Panc1 (cell line): ENCODE measurements at regions not wholly inside any gene's neighbourhood (a gene's known extent, or its start where the extent isn't known, plus 50 kb on each side); places are given as distances from the start of the nearest gene placed in this dataset.

Experiments used
- ATAC-seq: fragments of 200-7000 bp; cut with Tn5 transposase; 2 replicates; pipeline ENCODE4 v1.9.1; 2020; ENCODE audit warnings: mild to moderate bottlenecking, moderate library complexity
- BruUV-seq: library from RNA; stranded (reverse); fragments of 400-500 nt; replicated peaks from 2 replicates; lab custom pipeline; 2021; lab: Mats Ljungman, UMichigan
- CTCF ChIA-PET: fragments of 300-600 bp; sonication (Branson Sonifier 250); formaldehyde crosslinking; loops from one replicate; lab custom pipeline; 2022; ENCODE audit warnings: antibody characterized with exemption; lab: Charles Lee
- POLR2A ChIA-PET: fragments of 300-600 bp; sonication (Branson Sonifier 250); formaldehyde crosslinking; loops from one replicate; lab custom pipeline; 2022; ENCODE audit warnings: antibody characterized with exemption; lab: Charles Lee
- DNase-seq: peaks from one replicate; pipeline ENCODE4 v3.0.0-alpha.2; 2010; ENCODE audit warnings: low read depth, low spot score
- H3K27ac ChIP-seq: 2 replicates; pipeline ENCODE4 v1.5.1; 2011; ENCODE audit warnings: mild to moderate bottlenecking, low read length, inconsistent platforms
- H3K27me3 ChIP-seq: fragments of 200-500 bp; sonication (Bioruptor generic); 2 replicates; pipeline ENCODE4 v1.6.0; 2014; ENCODE audit warnings: low read length, inconsistent platforms; ENCODE audit not compliant: control insufficient read depth, insufficient read depth
- H3K36me3 ChIP-seq: fragments of 200-500 bp; sonication (Bioruptor generic); 2 replicates; pipeline ENCODE4 v1.5.1; 2014; ENCODE audit warnings: inconsistent platforms, mild to moderate bottlenecking, low read length, moderate library complexity; ENCODE audit not compliant: control insufficient read depth, insufficient read depth
- H3K4me1 ChIP-seq: 2 replicates; pipeline ENCODE4 v1.5.1; 2011; ENCODE audit warnings: inconsistent platforms, mild to moderate bottlenecking, low read length, moderate library complexity; ENCODE audit not compliant: control insufficient read depth, insufficient read depth
- H3K4me3 ChIP-seq, 2 experiments: 2 replicates each; pipeline ENCODE4 v1.5.1; 2011 to 2012; ENCODE audit warnings: low read depth in 2 of 2, low read length in 2 of 2, mild to moderate bottlenecking in 2 of 2, inconsistent platforms in 1 of 2, moderate library complexity in 1 of 2
- H3K9me3 ChIP-seq: fragments of 200-500 bp; sonication (Bioruptor generic); 2 replicates; pipeline ENCODE4 v1.5.1; 2014; ENCODE audit warnings: low read depth, mild to moderate bottlenecking, inconsistent platforms, low read length, moderate library complexity; ENCODE audit not compliant: control insufficient read depth, insufficient read depth
- POLR2AphosphoS5 ChIP-seq: IDR thresholded peaks from 2 replicates; pipeline ENCODE4 v1.6.1; 2012; ENCODE audit warnings: mild to moderate bottlenecking, low read depth, low read length, moderate library complexity
- REST ChIP-seq, 2 experiments: IDR thresholded peaks; 2 replicates each; pipeline ENCODE4 v1.6.1; 2011 to 2012; ENCODE audit warnings: low read depth in 2 of 2, control low read depth in 1 of 2, low read length in 1 of 2, mild to moderate bottlenecking in 1 of 2, moderate library complexity in 1 of 2; ENCODE audit not compliant: insufficient read depth in 1 of 2
- SIN3A ChIP-seq: IDR thresholded peaks from 2 replicates; pipeline ENCODE4 v1.6.1; 2012; ENCODE audit warnings: low read depth, mild to moderate bottlenecking, low read length, moderate library complexity, borderline replicate concordance; ENCODE audit not compliant: insufficient read depth
- TCF7L2 ChIP-seq: IDR thresholded peaks from 2 replicates; pipeline ENCODE4 v1.6.1; 2011; ENCODE audit warnings: mild to moderate bottlenecking, low read depth, low read length, inconsistent platforms
- in situ Hi-C: cut with HindIII; loops from 2 replicates; pipeline ENCODE4 v1.10.0; 2016; ENCODE audit warnings: low sequenced_read_pairs, low pct_unique_long_range_greater_than_20kb
- intact Hi-C: fragments of 100-400 bp; cut with micrococcal nuclease; formaldehyde crosslinking; loops from one replicate; pipeline ENCODE4 v1.10.0; 2022; ENCODE audit not compliant: unreplicated experiment
- TF ChIP-seq, protein P1 (sequence below): fragments of 450-650 bp; IDR thresholded peaks from 2 replicates; pipeline ENCODE4 v1.5.1; 2017; ENCODE audit warnings: mild to moderate bottlenecking

DNA sequence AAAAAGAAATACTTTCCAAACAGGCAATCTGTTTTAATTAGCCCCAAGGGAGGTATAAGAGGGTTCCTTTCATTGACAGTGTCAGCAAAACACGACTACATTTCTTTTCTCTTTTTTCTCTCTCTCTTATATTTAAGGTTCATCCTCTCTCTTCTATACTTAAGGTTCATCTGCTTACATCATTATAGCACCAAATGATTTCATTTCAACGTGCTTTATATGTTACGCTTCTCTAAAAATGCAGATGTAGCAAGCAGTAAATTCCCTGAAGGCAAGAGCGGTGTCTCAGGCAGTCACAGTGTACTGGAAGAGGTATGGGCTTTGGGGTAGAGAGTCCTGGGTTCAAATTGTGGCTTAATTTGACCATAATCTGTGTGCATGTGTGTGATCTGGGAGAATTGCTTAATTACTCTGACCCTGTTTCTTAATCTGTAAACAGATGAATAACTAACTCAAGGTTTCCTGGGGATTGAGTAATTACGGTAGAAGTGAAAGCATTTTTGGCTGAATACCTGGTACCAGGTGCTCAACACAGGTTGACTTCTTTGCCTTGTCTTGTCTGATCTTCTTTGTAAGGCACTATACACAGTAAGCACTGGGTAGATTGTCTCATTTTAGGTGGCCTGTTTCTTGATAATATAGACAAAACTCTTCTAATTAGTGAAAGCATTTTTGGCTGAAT, 180.8 kb downstream of the SPRY1 start:
- H3K9me3 ChIP-seq: peaks cover 24% of the 10 kb centered on the region; the same call in 1 of the 2 replicates
- H3K4me1 ChIP-seq: peaks cover 6% of the 10 kb centered on the region
- H3K27ac ChIP-seq: peak overlapping the region; percentile 80; the same call in 1 of the 2 replicates
- intact Hi-C loops (no loop called here), in situ Hi-C loops (no loop called here)
- no peak for ATAC-seq
- no peaks in the 10 kb centered on the region for H3K27me3 ChIP-seq
- no TSS peak for BruUV-seq
- ChIA-PET POLR2A (no interaction called here), CTCF (no interaction called here)
- no peaks in the 10 kb centered on the region for H3K36me3 ChIP-seq
- no peak overlapping the region for H3K4me3 ChIP-seq
- TF ChIP-seq, protein P1, sequence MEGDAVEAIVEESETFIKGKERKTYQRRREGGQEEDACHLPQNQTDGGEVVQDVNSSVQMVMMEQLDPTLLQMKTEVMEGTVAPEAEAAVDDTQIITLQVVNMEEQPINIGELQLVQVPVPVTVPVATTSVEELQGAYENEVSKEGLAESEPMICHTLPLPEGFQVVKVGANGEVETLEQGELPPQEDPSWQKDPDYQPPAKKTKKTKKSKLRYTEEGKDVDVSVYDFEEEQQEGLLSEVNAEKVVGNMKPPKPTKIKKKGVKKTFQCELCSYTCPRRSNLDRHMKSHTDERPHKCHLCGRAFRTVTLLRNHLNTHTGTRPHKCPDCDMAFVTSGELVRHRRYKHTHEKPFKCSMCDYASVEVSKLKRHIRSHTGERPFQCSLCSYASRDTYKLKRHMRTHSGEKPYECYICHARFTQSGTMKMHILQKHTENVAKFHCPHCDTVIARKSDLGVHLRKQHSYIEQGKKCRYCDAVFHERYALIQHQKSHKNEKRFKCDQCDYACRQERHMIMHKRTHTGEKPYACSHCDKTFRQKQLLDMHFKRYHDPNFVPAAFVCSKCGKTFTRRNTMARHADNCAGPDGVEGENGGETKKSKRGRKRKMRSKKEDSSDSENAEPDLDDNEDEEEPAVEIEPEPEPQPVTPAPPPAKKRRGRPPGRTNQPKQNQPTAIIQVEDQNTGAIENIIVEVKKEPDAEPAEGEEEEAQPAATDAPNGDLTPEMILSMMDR: no peak
- TF ChIP-seq REST (IDR thresholded peaks at IDR 0.05; ENCODE audit: insufficient read depth in 1 of 2, low read depth in 2 of 2, low read length in 1 of 2) (no peak), TCF7L2 (no peak), SIN3A (no peak), POLR2AphosphoS5 (no peak)
- no peak for DNase-seq

DNA sequence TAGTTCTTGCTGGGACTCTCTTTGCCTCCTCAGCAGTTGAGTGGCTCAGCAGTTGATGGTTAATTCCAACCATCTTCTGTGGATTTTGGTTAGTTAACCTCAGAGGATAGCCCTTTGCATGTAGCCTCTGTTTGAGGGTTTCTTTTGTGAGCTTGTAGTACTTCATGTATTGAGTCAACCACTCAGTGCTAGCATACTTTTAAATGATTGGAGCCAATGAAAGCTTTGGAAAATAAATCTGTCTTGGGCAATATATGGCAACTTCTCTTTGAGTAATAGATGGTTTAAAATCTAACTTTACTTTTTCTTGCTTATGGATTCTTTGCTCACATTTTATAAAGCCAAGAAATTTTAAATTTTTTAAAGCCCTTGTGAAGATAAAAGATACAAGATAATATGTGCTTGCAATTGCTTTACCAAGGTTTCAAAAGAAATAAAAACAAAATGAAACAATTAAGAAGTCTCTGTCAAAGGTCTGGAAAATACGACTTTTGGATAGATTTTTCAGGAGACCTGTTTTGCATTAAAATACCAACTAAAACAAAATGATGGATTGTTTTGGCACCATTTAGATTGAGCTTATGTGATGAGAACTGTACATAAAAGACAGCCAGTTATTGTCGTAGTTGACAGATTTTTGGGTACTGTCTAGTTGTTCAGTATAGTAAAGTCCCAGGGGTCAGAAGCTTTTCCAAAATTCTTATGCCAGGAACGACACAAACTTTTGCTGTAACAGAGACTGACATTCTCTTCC, 181.9 kb downstream of the SPRY1 start:
- in situ Hi-C loops (no loop called here), intact Hi-C loops (no loop called here)
- no peak for TF ChIP-seq REST (IDR thresholded peaks at IDR 0.05; ENCODE audit: insufficient read depth in 1 of 2, low read depth in 2 of 2, low read length in 1 of 2)
- TF ChIP-seq TCF7L2: no peak
- no peak for TF ChIP-seq SIN3A
- TF ChIP-seq, protein P1: no peak
- TF ChIP-seq POLR2AphosphoS5: no peak
- no TSS peak for BruUV-seq
- Histone ChIP-seq H3K36me3 (no peaks in the 10 kb centered on the region), H3K27me3 (no peaks in the 10 kb centered on the region), H3K27ac (peak overlapping the region; percentile 80; the same call in 1 of the 2 replicates), H3K9me3 (peaks cover 26% of the 10 kb centered on the region; the same call in 1 of the 2 replicates), H3K4me1 (peaks cover 6% of the 10 kb centered on the region), H3K4me3 (no peak overlapping the region)
- ChIA-PET POLR2A (no interaction called here), CTCF (no interaction called here)
- DNase-seq (no peak), ATAC-seq (no peak)
